SK-N-MC (cell line): ENCODE measurements at regions not wholly inside any gene's neighbourhood (a gene's known extent, or its start where the extent isn't known, plus 50 kb on each side); places are given as distances from the start of the nearest gene placed in this dataset.

Experiments used
- EZH2 ChIP-seq: fragments of 200-600 bp; sonication (generic); IDR thresholded peaks from one replicate; pipeline ENCODE4 v1.6.1; 2017; ENCODE audit warnings: antibody characterized with exemption
- FOXP2 ChIP-seq: optimal IDR thresholded peaks from 2 replicates; pipeline ENCODE3; 2011; ENCODE audit warnings: mild to moderate bottlenecking, moderate library complexity; ENCODE audit not compliant: insufficient read depth; ENCODE audit errors: extremely low read length, control extremely low read depth
- POLR2AphosphoS5 ChIP-seq: IDR thresholded peaks from 2 replicates; pipeline ENCODE4 v1.6.1; 2012; ENCODE audit warnings: mild to moderate bottlenecking, low read depth, low read length, borderline replicate concordance

GRCh38 chr13:37413161-37413560 lies 185.4 kb downstream of the POSTN start:
- TF ChIP-seq POLR2AphosphoS5, result no peak
- TF ChIP-seq EZH2, result no peak
- TF ChIP-seq FOXP2, result no peak
